Hematopoietic multipotent progenitor cell treated with erythropoietin and hydrocortisone succinate and interleukin-3 and kit ligand, for 4 days (in vitro differentiated cells): ENCODE measurements at regions not wholly inside any gene's neighbourhood (a gene's known extent, or its start where the extent isn't known, plus 50 kb on each side); places are given as distances from the start of the nearest gene placed in this dataset.
A peak's percentile ranks its signal among the peaks of the same experiment; 100 is the strongest.

Experiments used
- DNase-seq: peaks from one replicate; pipeline ENCODE4 v3.0.0-alpha.2; 2015

- no peak for DNase-seq
Observed at GRCh38 chr20:60888771-60889170, 363.3 kb upstream of the CDH4 start.

- DNase-seq = no peak
Observed at GRCh38 chr20:60892095-60892813, 359.8 kb upstream of the CDH4 start.

- DNase-seq = no peak
Observed at GRCh38 chr20:60894091-60894490, 358.0 kb upstream of the CDH4 start.

- no peak for DNase-seq
Observed at GRCh38 chr20:60895363-60896079, 356.5 kb upstream of the CDH4 start.

- DNase-seq = no peak
Observed at GRCh38 chr20:60897976-60898375, 354.1 kb upstream of the CDH4 start.

GRCh38 chr20:60899320-60899719, 352.7 kb upstream of the CDH4 start:
- DNase-seq = no peak

GRCh38 chr20:60900618-60901017, 351.4 kb upstream of the CDH4 start:
- no peak for DNase-seq

- DNase-seq = no peak
Observed at GRCh38 chr20:60901831-60902230, 350.2 kb upstream of the CDH4 start.

GRCh38 chr20:60903325-60903971, 348.6 kb upstream of the CDH4 start:
- no peak for DNase-seq

- no peak for DNase-seq
Observed at GRCh38 chr20:60904730-60905129, 347.3 kb upstream of the CDH4 start.

GRCh38 chr20:60905919-60906318, 346.1 kb upstream of the CDH4 start:
- DNase-seq = no peak

- no peak for DNase-seq
Observed at GRCh38 chr20:60906555-60906954, 345.5 kb upstream of the CDH4 start.

GRCh38 chr20:60913298-60913697, 338.8 kb upstream of the CDH4 start:
- DNase-seq = no peak

- peak; percentile 63 for DNase-seq
Observed at GRCh38 chr20:60921022-60921622, 330.9 kb upstream of the CDH4 start.

- no peak for DNase-seq
Observed at GRCh38 chr20:60926831-60927230, 325.2 kb upstream of the CDH4 start.

- DNase-seq = no peak
Observed at GRCh38 chr20:60928341-60928740, 323.7 kb upstream of the CDH4 start.

- DNase-seq = no peak
Observed at GRCh38 chr20:60930023-60930790, 321.9 kb upstream of the CDH4 start.

- DNase-seq = no peak
Observed at GRCh38 chr20:60931696-60932095, 320.4 kb upstream of the CDH4 start.

GRCh38 chr20:60934724-60935123, 317.3 kb upstream of the CDH4 start:
- DNase-seq = no peak

- no peak for DNase-seq
Observed at GRCh38 chr20:60935971-60936370, 316.1 kb upstream of the CDH4 start.

GRCh38 chr20:60937585-60937984, 314.5 kb upstream of the CDH4 start:
- no peak for DNase-seq

GRCh38 chr20:60941379-60941778, 310.7 kb upstream of the CDH4 start:
- DNase-seq = no peak

GRCh38 chr20:60947819-60948218, 304.2 kb upstream of the CDH4 start:
- no peak for DNase-seq
